PC-9 (cell line): ENCODE measurements at regions not wholly inside any gene's neighbourhood (a gene's known extent, or its start where the extent isn't known, plus 50 kb on each side); places are given as distances from the start of the nearest gene placed in this dataset.

Source experiments
- BruUV-seq: library from RNA; stranded (reverse); fragments of 400-500 nt; replicated peaks from 2 replicates; lab custom pipeline; 2021; lab: Mats Ljungman, UMichigan
- CTCF ChIA-PET: fragments of 300-600 bp; sonication (Branson Sonifier 250); formaldehyde crosslinking; loops from one replicate; lab custom pipeline; 2022; ENCODE audit warnings: antibody characterized with exemption; lab: Charles Lee
- POLR2A ChIA-PET: fragments of 300-600 bp; sonication (Branson Sonifier 250); formaldehyde crosslinking; loops from one replicate; lab custom pipeline; 2022; ENCODE audit warnings: antibody characterized with exemption; ENCODE audit not compliant: unreplicated experiment; lab: Charles Lee
- DNase-seq, 2 experiments: peaks; one replicate each; pipeline versions ENCODE4 v3.0.0 to v3.0.0-alpha.2; 2015 to 2022; ENCODE audit warnings: mixed read lengths in 1 of 2
- H2AFZ ChIP-seq: fragments of 200-600 bp; sonication (generic); 2 replicates; pipeline ENCODE4 v1.8.1; 2017; ENCODE audit warnings: antibody characterized with exemption
- H3F3A ChIP-seq: fragments of 200-600 bp; sonication (generic); 2 replicates; pipeline ENCODE4 v1.8.1; 2017; ENCODE audit warnings: antibody characterized with exemption, mild to moderate bottlenecking, low read depth; ENCODE audit not compliant: insufficient read depth
- H3K27ac ChIP-seq: fragments of 200-600 bp; sonication (generic); 2 replicates; pipeline ENCODE4 v1.6.1; 2016; ENCODE audit warnings: mixed run types
- H3K27me3 ChIP-seq: fragments of 200-600 bp; sonication (generic); 2 replicates; pipeline ENCODE4 v1.6.1; 2016; ENCODE audit warnings: low read depth, mixed run types; ENCODE audit not compliant: insufficient read depth
- H3K36me3 ChIP-seq: fragments of 200-600 bp; sonication (generic); 2 replicates; pipeline ENCODE4 v1.6.1; 2016; ENCODE audit warnings: low read depth, mixed run types
- H3K4me1 ChIP-seq: fragments of 200-600 bp; sonication (generic); replicated peaks from 2 replicates; pipeline ENCODE4 v1.6.1; 2016; ENCODE audit warnings: mixed run types; ENCODE audit not compliant: insufficient read depth
- H3K4me2 ChIP-seq: fragments of 200-600 bp; sonication (generic); 2 replicates; pipeline ENCODE4 v1.6.1; 2017; ENCODE audit warnings: mixed run types
- H3K4me3 ChIP-seq: fragments of 200-600 bp; sonication (generic); 2 replicates; pipeline ENCODE4 v1.6.1; 2016; ENCODE audit warnings: mixed run types
- H3K79me2 ChIP-seq: fragments of 200-600 bp; sonication (generic); 2 replicates; pipeline ENCODE4 v1.6.1; 2017; ENCODE audit warnings: low read depth, mixed run types
- H3K9me2 ChIP-seq: fragments of 200-600 bp; sonication (generic); 2 replicates; pipeline ENCODE4 v1.8.1; 2017; ENCODE audit warnings: mild to moderate bottlenecking; ENCODE audit not compliant: insufficient read depth
- H3K9me3 ChIP-seq: fragments of 200-600 bp; sonication (generic); 2 replicates; pipeline ENCODE4 v1.8.1; 2016; ENCODE audit warnings: low read depth; ENCODE audit not compliant: insufficient read depth
- H4K20me1 ChIP-seq: fragments of 200-600 bp; sonication (generic); 2 replicates; pipeline ENCODE4 v1.8.1; 2017; ENCODE audit not compliant: insufficient read depth
- CTCF ChIP-seq: fragments of 200-600 bp; sonication (generic); conservative IDR thresholded peaks from 2 replicates; pipeline ENCODE4 v1.6.1; 2017; ENCODE audit warnings: mixed run types, antibody characterized with exemption, mild to moderate bottlenecking, moderate library complexity
- EZH2 ChIP-seq: fragments of 200-600 bp; sonication (generic); IDR thresholded peaks from 2 replicates; pipeline ENCODE4 v1.8.0; 2017; ENCODE audit warnings: antibody characterized with exemption, low read depth
- intact Hi-C: fragments of 100-400 bp; cut with micrococcal nuclease; formaldehyde crosslinking; loops from one replicate; pipeline ENCODE4 v1.10.0; 2022; ENCODE audit not compliant: unreplicated experiment

- H3K4me2 ChIP-seq = no peak overlapping the region
- H2AFZ ChIP-seq = no peak overlapping the region
- TF ChIP-seq EZH2 (no peak), CTCF (no peak)
- BruUV-seq = no TSS peak
- H4K20me1 ChIP-seq = no peaks in the 10 kb centered on the region
- POLR2A ChIA-PET = no interaction called here
- H3K9me3 ChIP-seq = no peaks in the 10 kb centered on the region
- H3K4me3 ChIP-seq = no peak overlapping the region
- no peaks in the 10 kb centered on the region for H3K9me2 ChIP-seq
- H3K36me3 ChIP-seq = no peaks in the 10 kb centered on the region
- H3F3A ChIP-seq = no peaks in the 10 kb centered on the region
- H3K4me1 ChIP-seq = no peaks in the 10 kb centered on the region
- H3K27ac ChIP-seq = no peak overlapping the region
- intact Hi-C loops = no loop called here
- no peaks in the 10 kb centered on the region for H3K79me2 ChIP-seq
- H3K27me3 ChIP-seq = no peaks in the 10 kb centered on the region
- no peak for DNase-seq
- CTCF ChIA-PET = no interaction called here
Measured at GRCh38 chr15:37818152-37818677, 116.2 kb upstream of the TMCO5A start.

GRCh38 chr15:37819191-37819590 is 115.2 kb upstream of the TMCO5A start:
- ChIA-PET CTCF (no interaction called here), POLR2A (no interaction called here)
- no peaks in the 10 kb centered on the region for H3K79me2 ChIP-seq
- H3K27ac ChIP-seq = no peak overlapping the region
- BruUV-seq = no TSS peak
- no peaks in the 10 kb centered on the region for H3K9me2 ChIP-seq
- H3F3A ChIP-seq = no peaks in the 10 kb centered on the region
- no peak overlapping the region for H3K4me2 ChIP-seq
- H3K36me3 ChIP-seq = no peaks in the 10 kb centered on the region
- DNase-seq = no peak
- no peaks in the 10 kb centered on the region for H4K20me1 ChIP-seq
- TF ChIP-seq CTCF (no peak), EZH2 (no peak)
- no peak overlapping the region for H2AFZ ChIP-seq
- no peaks in the 10 kb centered on the region for H3K27me3 ChIP-seq
- intact Hi-C loops = no loop called here
- H3K4me1 ChIP-seq = no peaks in the 10 kb centered on the region
- H3K9me3 ChIP-seq = no peaks in the 10 kb centered on the region
- no peak overlapping the region for H3K4me3 ChIP-seq

GRCh38 chr15:37820380-37821128 is 113.9 kb upstream of the TMCO5A start:
- BruUV-seq = no TSS peak
- Histone ChIP-seq H3F3A (no peaks in the 10 kb centered on the region), H3K4me3 (no peak overlapping the region), H3K27me3 (no peaks in the 10 kb centered on the region), H3K9me3 (no peaks in the 10 kb centered on the region), H3K27ac (no peak overlapping the region), H3K9me2 (no peaks in the 10 kb centered on the region), H3K79me2 (no peaks in the 10 kb centered on the region), H3K4me2 (no peak overlapping the region), H3K36me3 (no peaks in the 10 kb centered on the region), H4K20me1 (no peaks in the 10 kb centered on the region), H3K4me1 (no peaks in the 10 kb centered on the region), H2AFZ (no peak overlapping the region)
- TF ChIP-seq EZH2 = no peak
- no peak for TF ChIP-seq CTCF
- ChIA-PET CTCF (no interaction called here), POLR2A (no interaction called here)
- intact Hi-C loops = no loop called here
- no peak for DNase-seq
